Common myeloid progenitor, CD34-positive (primary cell): ENCODE measurements at regions not wholly inside any gene's neighbourhood (a gene's known extent, or its start where the extent isn't known, plus 50 kb on each side); places are given as distances from the start of the nearest gene placed in this dataset.

ENCODE experiments used
- CTCF ChIA-PET: fragments of 350-600 bp; sonication (Branson Sonifier 250); formaldehyde crosslinking; loops from one replicate; lab custom pipeline; 2021; ENCODE audit warnings: antibody characterized with exemption; lab: Charles Lee
- POLR2A ChIA-PET: fragments of 350-600 bp; sonication (Branson Sonifier 250); formaldehyde crosslinking; loops from one replicate; lab custom pipeline; 2021; ENCODE audit warnings: antibody characterized with exemption; lab: Charles Lee
- DNase-seq, 3 donors: peaks; one replicate each; pipeline versions ENCODE4 v3.0.0 to v3.0.0-alpha.2; 2013
- H3K27ac ChIP-seq, 2 experiments: 1 replicate in 1 of 2; 2 replicates in 1 of 2; pipeline ENCODE4 v1.7.0; 2013; ENCODE audit warnings: inconsistent platforms in 2 of 2, low read length in 2 of 2, mild to moderate bottlenecking in 2 of 2, low read depth in 1 of 2, moderate library complexity in 1 of 2; ENCODE audit not compliant: severe bottlenecking in 2 of 2, insufficient read depth in 1 of 2, poor library complexity in 1 of 2
- H3K27me3 ChIP-seq, 5 experiments: replicated peaks in 2 of 5; 1 replicate in 3 of 5; 2 replicates in 2 of 5; pipeline versions ENCODE4 v1.6.1 to v1.7.0; 2013; ENCODE audit warnings: low read length in 4 of 5, mild to moderate bottlenecking in 2 of 5, moderate library complexity in 2 of 5, inconsistent platforms in 1 of 5; ENCODE audit not compliant: insufficient read depth in 5 of 5, control insufficient read depth in 4 of 5
- H3K36me3 ChIP-seq, 4 experiments: 1 replicate in 2 of 4; 2 replicates in 2 of 4; pipeline versions ENCODE4 v1.6.1 to v1.7.0; 2013; ENCODE audit warnings: low read length in 3 of 4, control low read depth in 1 of 4, mild to moderate bottlenecking in 1 of 4; ENCODE audit not compliant: control insufficient read depth in 4 of 4, insufficient read depth in 4 of 4
- H3K4me1 ChIP-seq, 4 experiments: 1 replicate in 3 of 4; 2 replicates in 1 of 4; pipeline versions ENCODE4 v1.6.1 to v1.7.1; 2013; ENCODE audit warnings: low read length in 3 of 4, mild to moderate bottlenecking in 3 of 4, control low read depth in 1 of 4, inconsistent platforms in 1 of 4, moderate library complexity in 1 of 4; ENCODE audit not compliant: control insufficient read depth in 4 of 4, insufficient read depth in 4 of 4; ENCODE audit errors: control extremely low read depth in 1 of 4
- H3K4me3 ChIP-seq, 7 experiments: 1 replicate in 4 of 7; 2 replicates in 3 of 7; pipeline versions ENCODE4 v1.5.1 to v1.7.0; 2013; ENCODE audit warnings: mild to moderate bottlenecking in 7 of 7, low read length in 6 of 7, moderate library complexity in 6 of 7, inconsistent platforms in 2 of 7, low read depth in 2 of 7, control low read depth in 1 of 7; ENCODE audit not compliant: insufficient read depth in 4 of 7, control insufficient read depth in 1 of 7; ENCODE audit errors: extremely low read depth in 1 of 7
- H3K9me3 ChIP-seq, 5 experiments: 1 replicate in 4 of 5; 2 replicates in 1 of 5; pipeline versions ENCODE4 v1.6.1 to v1.7.1; 2013; ENCODE audit warnings: low read length in 4 of 5, mild to moderate bottlenecking in 2 of 5, inconsistent platforms in 1 of 5, low read depth in 1 of 5, moderate library complexity in 1 of 5; ENCODE audit not compliant: control insufficient read depth in 4 of 5, insufficient read depth in 2 of 5; ENCODE audit errors: control extremely low read depth in 1 of 5
- WGBS: methylation state at CpG from one replicate; pipeline ENCODE4 v1.1.5; 2013; ENCODE audit not compliant: insufficient coverage; 5-methylcytosine and 5-hydroxymethylcytosine counted together

- DNase-seq = peak in 1 of 3 donors; percentile 1
- Histone ChIP-seq H3K27me3 (peaks cover 0 to 37% (median 0%) of the 10 kb centered on the region in 5 experiments), H3K4me3 (no peak overlapping the region), H3K4me1 (no peaks in the 10 kb centered on the region), H3K9me3 (peaks cover 0 to 9% (median 0%) of the 10 kb centered on the region in 5 experiments), H3K27ac (no peak overlapping the region), H3K36me3 (no peaks in the 10 kb centered on the region)
- WGBS = 72% methylated on average over 18 of the region's 19 CpGs
- ChIA-PET POLR2A (no interaction called here), CTCF (no interaction called here)
Observed at GRCh38 chr22:48444320-48445112, 1383.2 kb downstream of the BRD1 start.

- ChIA-PET POLR2A (no interaction called here), CTCF (no interaction called here)
- Histone ChIP-seq H3K4me1 (no peaks in the 10 kb centered on the region), H3K9me3 (peaks cover 0 to 9% (median 0%) of the 10 kb centered on the region in 5 experiments), H3K36me3 (no peaks in the 10 kb centered on the region), H3K4me3 (no peak overlapping the region), H3K27me3 (peaks cover 0 to 29% (median 0%) of the 10 kb centered on the region in 5 experiments), H3K27ac (no peak overlapping the region)
- no peak for DNase-seq
- WGBS = no CpG with 5 or more reads among the region's 4 CpGs
Observed at GRCh38 chr22:48443680-48444079, 1384.0 kb downstream of the BRD1 start.

- WGBS = 70% methylated on average over 5 of the region's 8 CpGs
- no peak for DNase-seq
- Histone ChIP-seq H3K4me1 (no peaks in the 10 kb centered on the region), H3K9me3 (no peaks in the 10 kb centered on the region), H3K4me3 (no peak overlapping the region), H3K36me3 (no peaks in the 10 kb centered on the region), H3K27ac (no peak overlapping the region), H3K27me3 (peaks cover 0 to 20% (median 0%) of the 10 kb centered on the region in 5 experiments)
- POLR2A ChIA-PET = no interaction called here
- CTCF ChIA-PET = no interaction called here
Observed at GRCh38 chr22:48442663-48443062, 1385.0 kb downstream of the BRD1 start.

- Histone ChIP-seq H3K4me3 (no peak overlapping the region), H3K27ac (no peak overlapping the region), H3K27me3 (peaks cover 0 to 16% (median 0%) of the 10 kb centered on the region in 5 experiments), H3K4me1 (no peaks in the 10 kb centered on the region), H3K9me3 (no peaks in the 10 kb centered on the region), H3K36me3 (no peaks in the 10 kb centered on the region)
- POLR2A ChIA-PET = no interaction called here
- CTCF ChIA-PET = no interaction called here
- no peak for DNase-seq
- 82% methylated on average over 6 of the region's 6 CpGs for WGBS
Observed at GRCh38 chr22:48441553-48441850, 1386.2 kb downstream of the BRD1 start.

- Histone ChIP-seq H3K4me1 (no peaks in the 10 kb centered on the region), H3K36me3 (no peaks in the 10 kb centered on the region), H3K4me3 (no peak overlapping the region), H3K27me3 (peaks cover 0 to 17% (median 0%) of the 10 kb centered on the region in 5 experiments), H3K9me3 (no peaks in the 10 kb centered on the region), H3K27ac (no peak overlapping the region)
- ChIA-PET CTCF (no interaction called here), POLR2A (no interaction called here)
- WGBS = 93% methylated on average over 17 of the region's 23 CpGs
- DNase-seq = no peak
Observed at GRCh38 chr22:48440673-48441552, 1386.8 kb downstream of the BRD1 start.

GRCh38 chr22:48440176-48440575, 1387.5 kb downstream of the BRD1 start:
- Histone ChIP-seq H3K36me3 (no peaks in the 10 kb centered on the region), H3K4me1 (no peaks in the 10 kb centered on the region), H3K9me3 (no peaks in the 10 kb centered on the region), H3K27ac (no peak overlapping the region), H3K27me3 (peaks cover 0 to 13% (median 0%) of the 10 kb centered on the region in 5 experiments), H3K4me3 (no peak overlapping the region)
- WGBS = 96% methylated on average over 16 of the region's 22 CpGs
- ChIA-PET CTCF (no interaction called here), POLR2A (no interaction called here)
- no peak for DNase-seq

- CTCF ChIA-PET = no interaction called here
- Histone ChIP-seq H3K4me1 (no peaks in the 10 kb centered on the region), H3K9me3 (no peaks in the 10 kb centered on the region), H3K27me3 (peaks cover 0 to 13% (median 0%) of the 10 kb centered on the region in 5 experiments), H3K4me3 (no peak overlapping the region), H3K36me3 (no peaks in the 10 kb centered on the region), H3K27ac (no peak overlapping the region)
- no peak for DNase-seq
- POLR2A ChIA-PET = no interaction called here
- 94% methylated on average over 10 of the region's 10 CpGs for WGBS
Observed at GRCh38 chr22:48439560-48440135, 1388.0 kb downstream of the BRD1 start.
